ENCODE measurements at regions not wholly inside any gene's neighbourhood (a gene's known extent, or its start where the extent isn't known, plus 50 kb on each side); places are given as distances from the start of the nearest gene placed in this dataset.

- H3K4me1 Mint-ChIP-seq (ENCODE audit: low read depth), result no peaks in the 10 kb centered on the region
- POLR2A ChIA-PET, result no interaction called here
- ATAC-seq (ENCODE audit: poor library complexity) (no peak), DNase-seq (no peak)
- H3K36me3 Mint-ChIP-seq (ENCODE audit: low read depth), result no peaks in the 10 kb centered on the region
- Histone ChIP-seq H3K4me3 (ENCODE audit: low read length) (no peak overlapping the region), H3K36me3 (ENCODE audit: insufficient read depth, low read length) (no peaks in the 10 kb centered on the region), H3K27me3 (ENCODE audit: control insufficient read depth in 1 of 2, insufficient read depth in 2 of 2, low read length in 2 of 2) (no peaks in the 10 kb centered on the region), H3K9me3 (ENCODE audit: control insufficient read depth in 1 of 2, insufficient read depth in 1 of 2, low read length in 2 of 2) (no peaks in the 10 kb centered on the region), H3K4me1 (ENCODE audit: insufficient read depth, low read length) (no peaks in the 10 kb centered on the region), H3K27ac (ENCODE audit: low read depth in 1 of 2, low read length in 2 of 2) (no peak overlapping the region)
- H3K27me3 Mint-ChIP-seq, result no peaks in the 10 kb centered on the region
- no peak overlapping the region for H3K27ac Mint-ChIP-seq
- H3K9me3 Mint-ChIP-seq, result peaks cover 2% of the 10 kb centered on the region
- no peak overlapping the region for H3K4me3 Mint-ChIP-seq
- CTCF ChIA-PET, result no interaction called here
- intact Hi-C loops (cut with DNase I, micrococcal nuclease), result no loop called here
- TF ChIP-seq, protein P1, sequence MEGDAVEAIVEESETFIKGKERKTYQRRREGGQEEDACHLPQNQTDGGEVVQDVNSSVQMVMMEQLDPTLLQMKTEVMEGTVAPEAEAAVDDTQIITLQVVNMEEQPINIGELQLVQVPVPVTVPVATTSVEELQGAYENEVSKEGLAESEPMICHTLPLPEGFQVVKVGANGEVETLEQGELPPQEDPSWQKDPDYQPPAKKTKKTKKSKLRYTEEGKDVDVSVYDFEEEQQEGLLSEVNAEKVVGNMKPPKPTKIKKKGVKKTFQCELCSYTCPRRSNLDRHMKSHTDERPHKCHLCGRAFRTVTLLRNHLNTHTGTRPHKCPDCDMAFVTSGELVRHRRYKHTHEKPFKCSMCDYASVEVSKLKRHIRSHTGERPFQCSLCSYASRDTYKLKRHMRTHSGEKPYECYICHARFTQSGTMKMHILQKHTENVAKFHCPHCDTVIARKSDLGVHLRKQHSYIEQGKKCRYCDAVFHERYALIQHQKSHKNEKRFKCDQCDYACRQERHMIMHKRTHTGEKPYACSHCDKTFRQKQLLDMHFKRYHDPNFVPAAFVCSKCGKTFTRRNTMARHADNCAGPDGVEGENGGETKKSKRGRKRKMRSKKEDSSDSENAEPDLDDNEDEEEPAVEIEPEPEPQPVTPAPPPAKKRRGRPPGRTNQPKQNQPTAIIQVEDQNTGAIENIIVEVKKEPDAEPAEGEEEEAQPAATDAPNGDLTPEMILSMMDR (IDR thresholded peaks at IDR 0.05), result no peak
These were observed 554.0 kb downstream of the TLE4 start for GRCh38 chr9:80125731-80126264.

DNA sequence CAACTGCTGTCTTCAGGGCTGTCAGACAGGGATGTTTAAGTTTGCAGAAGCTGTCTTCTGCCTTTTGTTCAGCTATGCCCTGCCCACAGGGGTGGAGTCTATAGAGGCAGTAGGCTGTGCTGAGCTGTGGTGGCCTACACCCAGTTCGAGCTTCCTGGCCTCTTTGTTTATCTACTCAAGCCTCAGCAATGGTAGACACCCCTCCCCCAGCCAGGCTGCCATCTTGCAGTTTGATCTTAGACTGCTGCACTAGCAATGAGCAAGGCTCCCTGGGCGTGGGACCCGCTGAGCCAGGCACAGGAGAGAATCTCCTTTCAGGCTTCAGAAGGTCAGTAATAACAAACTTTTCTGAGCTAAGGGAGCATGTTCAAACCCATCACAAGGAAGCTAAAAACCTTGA, 545.3 kb downstream of the TLE4 start:
- ChIA-PET POLR2A (no interaction called here), CTCF (no interaction called here)
- DNase-seq, result no peak
- Histone ChIP-seq H3K36me3 (ENCODE audit: insufficient read depth, low read length) (no peaks in the 10 kb centered on the region), H3K27ac (ENCODE audit: low read depth in 1 of 2, low read length in 2 of 2) (no peak overlapping the region), H3K4me3 (ENCODE audit: low read length) (no peak overlapping the region), H3K9me3 (ENCODE audit: control insufficient read depth in 1 of 2, insufficient read depth in 1 of 2, low read length in 2 of 2) (peaks cover 0 to 5% of the 10 kb centered on the region in 2 experiments), H3K4me1 (ENCODE audit: insufficient read depth, low read length) (no peaks in the 10 kb centered on the region), H3K27me3 (ENCODE audit: control insufficient read depth in 1 of 2, insufficient read depth in 2 of 2, low read length in 2 of 2) (no peaks in the 10 kb centered on the region)
- H3K4me1 Mint-ChIP-seq (ENCODE audit: low read depth), result no peaks in the 10 kb centered on the region
- TF ChIP-seq, protein P1 (IDR thresholded peaks at IDR 0.05), result no peak
- H3K27ac Mint-ChIP-seq, result no peak overlapping the region
- no peaks in the 10 kb centered on the region for H3K36me3 Mint-ChIP-seq (ENCODE audit: low read depth)
- H3K9me3 Mint-ChIP-seq, result peaks cover 3% of the 10 kb centered on the region
- intact Hi-C loops (cut with DNase I, micrococcal nuclease), result no loop called here
- H3K4me3 Mint-ChIP-seq, result no peak overlapping the region
- ATAC-seq (ENCODE audit: poor library complexity), result no peak
- peaks cover 8% of the 10 kb centered on the region for H3K27me3 Mint-ChIP-seq

- Histone ChIP-seq H3K9me3 (ENCODE audit: control insufficient read depth in 1 of 2, insufficient read depth in 1 of 2, low read length in 2 of 2) (peaks cover 0 to 5% of the 10 kb centered on the region in 2 experiments), H3K27ac (ENCODE audit: low read depth in 1 of 2, low read length in 2 of 2) (no peak overlapping the region), H3K36me3 (ENCODE audit: insufficient read depth, low read length) (no peaks in the 10 kb centered on the region), H3K4me1 (ENCODE audit: insufficient read depth, low read length) (no peaks in the 10 kb centered on the region), H3K27me3 (ENCODE audit: control insufficient read depth in 1 of 2, insufficient read depth in 2 of 2, low read length in 2 of 2) (no peaks in the 10 kb centered on the region), H3K4me3 (ENCODE audit: low read length) (no peak overlapping the region)
- Mint-ChIP-seq H3K9me3 (peaks cover 3% of the 10 kb centered on the region), H3K4me1 (ENCODE audit: low read depth) (no peaks in the 10 kb centered on the region), H3K36me3 (ENCODE audit: low read depth) (no peaks in the 10 kb centered on the region), H3K4me3 (no peak overlapping the region), H3K27ac (no peak overlapping the region), H3K27me3 (peaks cover 8% of the 10 kb centered on the region)
- CTCF ChIA-PET, result no interaction called here
- DNase-seq (no peak), ATAC-seq (ENCODE audit: poor library complexity) (no peak)
- intact Hi-C loops (cut with DNase I, micrococcal nuclease), result no loop called here
- POLR2A ChIA-PET, result no interaction called here
- TF ChIP-seq, protein P1 (IDR thresholded peaks at IDR 0.05), result no peak
These were observed 542.5 kb downstream of the TLE4 start for GRCh38 chr9:80114241-80114640.

Measured in CD4-positive, alpha-beta T cell (primary cell).